ENCODE measurements at regions not wholly inside any gene's neighbourhood (a gene's known extent, or its start where the extent isn't known, plus 50 kb on each side); places are given as distances from the start of the nearest gene placed in this dataset.

- TF ChIP-seq ZNF514 (tag by site-specific recombination; IDR thresholded peaks at IDR 0.05) (no peak), ZNF146 (tag by site-specific recombination; IDR thresholded peaks at IDR 0.05) (no peak), ZNF658 (tag by site-specific recombination; IDR thresholded peaks at IDR 0.05) (no peak), ZBTB49 (tag by site-specific recombination; IDR thresholded peaks at IDR 0.05; ENCODE audit: low read depth) (no peak), SCRT1 (tag by site-specific recombination; IDR thresholded peaks at IDR 0.05; ENCODE audit: borderline replicate concordance) (no peak), ZNF335 (tag by site-specific recombination; conservative IDR thresholded peaks at IDR 0.05) (no peak)
These were observed 416.2 kb downstream of the ENC1 start (continued) for GRCh38 chr5:74224331-74224730.

DNA sequence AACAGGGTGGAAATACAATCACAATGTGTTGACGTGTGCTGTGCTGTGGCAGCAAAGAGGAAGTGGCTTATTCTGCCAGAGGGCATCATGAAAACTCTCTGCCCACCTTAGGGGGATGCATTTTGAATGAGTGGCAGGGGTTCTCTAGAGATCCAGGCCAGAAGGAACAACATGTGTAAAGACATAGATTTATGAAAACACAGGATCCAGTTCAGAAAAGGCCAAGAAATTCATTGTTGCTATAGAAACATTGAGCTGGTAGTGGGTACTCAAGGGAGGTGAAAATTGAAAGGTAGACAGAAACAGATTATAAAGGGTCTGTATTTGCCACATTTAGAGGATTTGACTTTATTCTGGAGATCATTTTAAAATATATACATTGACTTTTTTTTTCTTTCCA, 417.7 kb downstream of the ENC1 start:
- no peaks in the 10 kb centered on the region for H3K9me3 ChIP-seq (ENCODE audit: control insufficient read depth, insufficient read depth, low read depth, low read length)
- H3K36me3 ChIP-seq (ENCODE audit: control insufficient read depth in 2 of 2, insufficient read depth in 1 of 2, low read length in 2 of 2) = no peaks in the 10 kb centered on the region
- no peak overlapping the region for H3K27ac ChIP-seq (ENCODE audit: extremely low read depth, low read depth, low read length)
- no peaks in the 10 kb centered on the region for H3K4me1 ChIP-seq (ENCODE audit: control insufficient read depth, insufficient read depth, low read length)
- ChIA-PET CTCF (interaction anchor here (0.6 kb wide), 1 partner anchor 10 kb away, joined by 3 read pairs; no protein-coding TSS in a partner anchor), POLR2A (no interaction called here)
- TF ChIP-seq ZNF175 (tag by site-specific recombination; IDR thresholded peaks at IDR 0.05) = no peak
- TF ChIP-seq, protein P1, sequence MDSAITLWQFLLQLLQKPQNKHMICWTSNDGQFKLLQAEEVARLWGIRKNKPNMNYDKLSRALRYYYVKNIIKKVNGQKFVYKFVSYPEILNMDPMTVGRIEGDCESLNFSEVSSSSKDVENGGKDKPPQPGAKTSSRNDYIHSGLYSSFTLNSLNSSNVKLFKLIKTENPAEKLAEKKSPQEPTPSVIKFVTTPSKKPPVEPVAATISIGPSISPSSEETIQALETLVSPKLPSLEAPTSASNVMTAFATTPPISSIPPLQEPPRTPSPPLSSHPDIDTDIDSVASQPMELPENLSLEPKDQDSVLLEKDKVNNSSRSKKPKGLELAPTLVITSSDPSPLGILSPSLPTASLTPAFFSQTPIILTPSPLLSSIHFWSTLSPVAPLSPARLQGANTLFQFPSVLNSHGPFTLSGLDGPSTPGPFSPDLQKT (IDR thresholded peaks at IDR 0.05; ENCODE audit: borderline replicate concordance, low read depth, low read length) = no peak
- no peak for TF ChIP-seq ZNF416 (tag by site-specific recombination; IDR thresholded peaks at IDR 0.05)
- TF ChIP-seq ZBTB20 (tag by site-specific recombination; IDR thresholded peaks at IDR 0.05) = no peak
- TF ChIP-seq ZNF777 (tag by site-specific recombination; IDR thresholded peaks at IDR 0.05; ENCODE audit: borderline replicate concordance) = no peak
- TF ChIP-seq, protein P2, sequence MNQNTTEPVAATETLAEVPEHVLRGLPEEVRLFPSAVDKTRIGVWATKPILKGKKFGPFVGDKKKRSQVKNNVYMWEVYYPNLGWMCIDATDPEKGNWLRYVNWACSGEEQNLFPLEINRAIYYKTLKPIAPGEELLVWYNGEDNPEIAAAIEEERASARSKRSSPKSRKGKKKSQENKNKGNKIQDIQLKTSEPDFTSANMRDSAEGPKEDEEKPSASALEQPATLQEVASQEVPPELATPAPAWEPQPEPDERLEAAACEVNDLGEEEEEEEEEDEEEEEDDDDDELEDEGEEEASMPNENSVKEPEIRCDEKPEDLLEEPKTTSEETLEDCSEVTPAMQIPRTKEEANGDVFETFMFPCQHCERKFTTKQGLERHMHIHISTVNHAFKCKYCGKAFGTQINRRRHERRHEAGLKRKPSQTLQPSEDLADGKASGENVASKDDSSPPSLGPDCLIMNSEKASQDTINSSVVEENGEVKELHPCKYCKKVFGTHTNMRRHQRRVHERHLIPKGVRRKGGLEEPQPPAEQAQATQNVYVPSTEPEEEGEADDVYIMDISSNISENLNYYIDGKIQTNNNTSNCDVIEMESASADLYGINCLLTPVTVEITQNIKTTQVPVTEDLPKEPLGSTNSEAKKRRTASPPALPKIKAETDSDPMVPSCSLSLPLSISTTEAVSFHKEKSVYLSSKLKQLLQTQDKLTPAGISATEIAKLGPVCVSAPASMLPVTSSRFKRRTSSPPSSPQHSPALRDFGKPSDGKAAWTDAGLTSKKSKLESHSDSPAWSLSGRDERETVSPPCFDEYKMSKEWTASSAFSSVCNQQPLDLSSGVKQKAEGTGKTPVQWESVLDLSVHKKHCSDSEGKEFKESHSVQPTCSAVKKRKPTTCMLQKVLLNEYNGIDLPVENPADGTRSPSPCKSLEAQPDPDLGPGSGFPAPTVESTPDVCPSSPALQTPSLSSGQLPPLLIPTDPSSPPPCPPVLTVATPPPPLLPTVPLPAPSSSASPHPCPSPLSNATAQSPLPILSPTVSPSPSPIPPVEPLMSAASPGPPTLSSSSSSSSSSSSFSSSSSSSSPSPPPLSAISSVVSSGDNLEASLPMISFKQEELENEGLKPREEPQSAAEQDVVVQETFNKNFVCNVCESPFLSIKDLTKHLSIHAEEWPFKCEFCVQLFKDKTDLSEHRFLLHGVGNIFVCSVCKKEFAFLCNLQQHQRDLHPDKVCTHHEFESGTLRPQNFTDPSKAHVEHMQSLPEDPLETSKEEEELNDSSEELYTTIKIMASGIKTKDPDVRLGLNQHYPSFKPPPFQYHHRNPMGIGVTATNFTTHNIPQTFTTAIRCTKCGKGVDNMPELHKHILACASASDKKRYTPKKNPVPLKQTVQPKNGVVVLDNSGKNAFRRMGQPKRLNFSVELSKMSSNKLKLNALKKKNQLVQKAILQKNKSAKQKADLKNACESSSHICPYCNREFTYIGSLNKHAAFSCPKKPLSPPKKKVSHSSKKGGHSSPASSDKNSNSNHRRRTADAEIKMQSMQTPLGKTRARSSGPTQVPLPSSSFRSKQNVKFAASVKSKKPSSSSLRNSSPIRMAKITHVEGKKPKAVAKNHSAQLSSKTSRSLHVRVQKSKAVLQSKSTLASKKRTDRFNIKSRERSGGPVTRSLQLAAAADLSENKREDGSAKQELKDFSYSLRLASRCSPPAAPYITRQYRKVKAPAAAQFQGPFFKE (tag by site-specific recombination; IDR thresholded peaks at IDR 0.05; ENCODE audit: borderline replicate concordance) = no peak
- TF ChIP-seq ZNF266 (tag by site-specific recombination; IDR thresholded peaks at IDR 0.05; ENCODE audit: low read depth) = no peak
- TF ChIP-seq ZNF214 (tag by site-specific recombination; IDR thresholded peaks at IDR 0.05; ENCODE audit: borderline replicate concordance) = no peak
- TF ChIP-seq SCRT1 (tag by site-specific recombination; IDR thresholded peaks at IDR 0.05; ENCODE audit: borderline replicate concordance) = no peak
- no peak overlapping the region for H3K4me3 ChIP-seq (ENCODE audit: low read depth, low read length)

DNA sequence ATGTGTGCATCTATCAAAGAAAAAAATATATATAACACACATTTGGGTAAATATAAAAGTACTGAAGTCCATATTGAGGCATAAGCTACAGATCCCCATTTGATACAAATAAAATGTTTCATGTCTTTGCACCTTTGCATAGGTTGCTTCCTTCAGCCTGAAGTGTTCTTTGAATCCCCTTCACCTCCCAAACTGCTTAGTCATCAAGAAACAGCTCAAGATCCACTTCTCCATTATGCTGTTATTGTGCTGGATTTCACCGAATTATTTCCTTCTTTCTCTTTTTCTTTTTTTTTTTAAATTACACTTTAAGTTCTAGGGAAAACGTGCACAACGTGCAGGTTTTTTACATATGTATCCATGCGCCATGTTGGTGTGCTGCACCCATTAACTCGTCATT, 419.1 kb downstream of the ENC1 start:
- no peak overlapping the region for H3K4me3 ChIP-seq (ENCODE audit: low read depth, low read length)
- no peaks in the 10 kb centered on the region for H3K4me1 ChIP-seq (ENCODE audit: control insufficient read depth, insufficient read depth, low read length)
- ChIA-PET CTCF (interaction anchor here (1.1 to 1.5 kb wide), 2 partner anchors 9 to 30 kb away, joined by 4 to 9 read pairs; no protein-coding TSS in a partner anchor), POLR2A (no interaction called here)
- H3K9me3 ChIP-seq (ENCODE audit: control insufficient read depth, insufficient read depth, low read depth, low read length) = no peaks in the 10 kb centered on the region
- H3K36me3 ChIP-seq (ENCODE audit: control insufficient read depth in 2 of 2, insufficient read depth in 1 of 2, low read length in 2 of 2) = no peaks in the 10 kb centered on the region
- no peak overlapping the region for H3K27ac ChIP-seq (ENCODE audit: extremely low read depth, low read depth, low read length)
- no peak for TF ChIP-seq IKZF3 (tag by site-specific recombination; IDR thresholded peaks at IDR 0.05)
- no peak for TF ChIP-seq GLIS2 (tag by site-specific recombination; IDR thresholded peaks at IDR 0.05)
- TF ChIP-seq, protein P3, sequence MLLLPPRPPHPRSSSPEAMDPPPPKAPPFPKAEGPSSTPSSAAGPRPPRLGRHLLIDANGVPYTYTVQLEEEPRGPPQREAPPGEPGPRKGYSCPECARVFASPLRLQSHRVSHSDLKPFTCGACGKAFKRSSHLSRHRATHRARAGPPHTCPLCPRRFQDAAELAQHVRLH (tag by site-specific recombination; IDR thresholded peaks at IDR 0.05) = no peak
- no peak for TF ChIP-seq ZNF138 (tag by site-specific recombination; IDR thresholded peaks at IDR 0.05; ENCODE audit: borderline replicate concordance)
- TF ChIP-seq TRIM28 (IDR thresholded peaks at IDR 0.05; ENCODE audit: borderline replicate concordance, low read length) = no peak
- no peak for TF ChIP-seq ZNF830 (tag by site-specific recombination; IDR thresholded peaks at IDR 0.05; ENCODE audit: low read depth)
- no peak for TF ChIP-seq ZNF791 (tag by site-specific recombination; IDR thresholded peaks at IDR 0.05)
- no peak for TF ChIP-seq ZNF658 (tag by site-specific recombination; IDR thresholded peaks at IDR 0.05)
- no peak for TF ChIP-seq HOXA7 (CRISPR knock-in tag; IDR thresholded peaks at IDR 0.05; ENCODE audit: borderline replicate concordance)
- no peak for TF ChIP-seq ZNF639 (tag by site-specific recombination; IDR thresholded peaks at IDR 0.05)

Measured in HEK293 (cell line).